Thymus (tissue), 11 donors: ENCODE measurements at regions not wholly inside any gene's neighbourhood (a gene's known extent, or its start where the extent isn't known, plus 50 kb on each side); places are given as distances from the start of the nearest gene placed in this dataset.

Experiments
- DNase-seq, 9 donors: peaks; one replicate each; pipeline ENCODE4 v3.0.0-alpha.2; 2013; ENCODE audit warnings: low spot score in 9 of 9, low read depth in 6 of 9, missing footprints in 1 of 9
- H3K27ac ChIP-seq, 2 donors: one replicate each; pipeline ENCODE4 v1.5.1; 2013; ENCODE audit warnings: control low read depth in 1 of 2, low read depth in 1 of 2, low read length in 1 of 2, mild to moderate bottlenecking in 1 of 2, moderate library complexity in 1 of 2
- H3K27me3 ChIP-seq, 2 donors: one replicate each; pipeline ENCODE4 v1.5.1; 2013; ENCODE audit warnings: low read length in 1 of 2; ENCODE audit not compliant: control insufficient read depth in 2 of 2, insufficient read depth in 1 of 2
- H3K36me3 ChIP-seq, 2 donors: one replicate each; pipeline ENCODE4 v1.5.1; 2013; ENCODE audit warnings: low read length in 1 of 2, mild to moderate bottlenecking in 1 of 2, moderate library complexity in 1 of 2; ENCODE audit not compliant: control insufficient read depth in 2 of 2, insufficient read depth in 2 of 2
- H3K4me1 ChIP-seq, 2 donors: one replicate each; pipeline ENCODE4 v1.5.1; 2013; ENCODE audit warnings: low read length in 2 of 2; ENCODE audit not compliant: control insufficient read depth in 2 of 2, insufficient read depth in 2 of 2
- H3K4me3 ChIP-seq, 2 donors: one replicate each; pipeline ENCODE4 v1.5.1; 2013; ENCODE audit warnings: low read length in 2 of 2, control low read depth in 1 of 2, mild to moderate bottlenecking in 1 of 2
- H3K9me3 ChIP-seq, 2 donors: one replicate each; pipeline ENCODE4 v1.5.1; 2013; ENCODE audit warnings: low read length in 1 of 2, mild to moderate bottlenecking in 1 of 2; ENCODE audit not compliant: control insufficient read depth in 2 of 2, insufficient read depth in 1 of 2
- WGBS: extraction: QIAGEN DNeasy Blood & Tissue Kit; methylation state at CpG from one replicate; pipeline ENCODE4 v1.1.7; 2013; 5-methylcytosine and 5-hydroxymethylcytosine counted together
- donor health status: healthy.

DNA sequence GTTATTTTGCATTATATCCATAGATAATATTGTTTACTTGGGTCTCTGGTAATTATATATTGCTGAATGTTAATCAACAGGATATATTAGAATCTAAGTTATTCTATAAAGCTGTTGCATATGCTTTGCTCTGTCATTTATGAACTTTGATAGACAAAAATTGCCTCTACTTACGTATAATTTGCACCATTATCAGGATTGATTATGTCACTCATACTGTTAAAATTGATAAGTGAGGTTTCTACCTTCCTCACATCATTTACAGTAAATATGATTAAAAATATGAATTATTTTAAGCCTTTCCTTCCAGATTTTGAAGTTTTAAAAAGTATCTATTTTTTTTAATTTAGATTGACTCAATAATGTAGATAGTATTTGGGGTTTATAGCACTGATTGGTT, 1540.4 kb upstream of the PRMT6 start:
- no peak overlapping the region for H3K27ac ChIP-seq
- no peaks in the 10 kb centered on the region for H3K36me3 ChIP-seq
- no peak for DNase-seq
- H3K9me3 ChIP-seq, result no peaks in the 10 kb centered on the region
- H3K4me1 ChIP-seq, result no peaks in the 10 kb centered on the region
- no peaks in the 10 kb centered on the region for H3K27me3 ChIP-seq
- WGBS, result 44% methylated on average over 1 of the region's 1 CpG
- H3K4me3 ChIP-seq, result no peak overlapping the region

DNA sequence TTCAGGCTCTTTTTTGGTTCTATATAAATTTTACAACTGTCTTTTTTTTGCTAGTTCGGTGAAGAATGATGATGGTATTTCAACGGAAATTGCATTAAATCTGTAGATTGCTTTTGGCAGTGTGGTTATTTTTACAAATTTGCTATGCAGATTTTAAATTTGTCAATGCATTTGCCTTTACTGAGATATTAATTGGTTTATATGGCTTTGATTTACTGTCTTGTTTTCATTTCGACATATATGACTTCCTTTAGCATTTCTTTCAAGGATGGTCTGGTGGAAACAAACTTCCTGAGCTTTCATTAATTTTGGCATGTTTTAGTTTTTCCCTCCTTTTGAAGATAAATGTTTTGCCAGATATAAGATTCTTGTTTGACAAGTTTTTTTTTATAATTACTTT, 1522.5 kb upstream of the PRMT6 start:
- H3K27ac ChIP-seq, result no peak overlapping the region
- H3K4me1 ChIP-seq, result no peaks in the 10 kb centered on the region
- H3K27me3 ChIP-seq, result no peaks in the 10 kb centered on the region
- DNase-seq, result no peak
- H3K9me3 ChIP-seq, result no peaks in the 10 kb centered on the region
- H3K4me3 ChIP-seq, result no peak overlapping the region
- H3K36me3 ChIP-seq, result no peaks in the 10 kb centered on the region
- 87% methylated on average over 3 of the region's 3 CpGs for WGBS

DNA sequence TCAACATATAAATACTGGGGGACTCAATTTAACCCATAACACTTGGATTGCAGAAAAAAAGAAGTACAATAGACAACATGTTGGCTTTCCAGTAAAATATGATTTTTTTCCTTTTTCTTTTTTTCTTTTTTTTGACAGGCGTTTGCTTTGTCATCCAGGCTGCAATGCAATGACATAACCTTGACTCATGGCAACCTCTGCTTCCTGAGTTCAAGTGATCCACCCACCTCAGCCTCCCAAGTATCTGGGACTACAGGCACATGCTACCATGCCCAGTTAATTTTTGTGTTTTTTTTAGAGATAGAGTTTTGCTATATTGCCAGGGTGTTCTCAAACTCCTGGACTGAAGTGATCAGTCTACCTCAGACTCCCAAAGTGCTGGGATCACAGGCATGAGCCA, 1512.0 kb upstream of the PRMT6 start:
- H3K4me1 ChIP-seq, result no peaks in the 10 kb centered on the region
- no peaks in the 10 kb centered on the region for H3K36me3 ChIP-seq
- WGBS, result 83% methylated on average over 1 of the region's 1 CpG
- no peaks in the 10 kb centered on the region for H3K27me3 ChIP-seq
- no peak overlapping the region for H3K27ac ChIP-seq
- no peak overlapping the region for H3K4me3 ChIP-seq
- H3K9me3 ChIP-seq, result peaks cover 2 to 3% of the 10 kb centered on the region in 2 donors
- DNase-seq, result no peak

DNA sequence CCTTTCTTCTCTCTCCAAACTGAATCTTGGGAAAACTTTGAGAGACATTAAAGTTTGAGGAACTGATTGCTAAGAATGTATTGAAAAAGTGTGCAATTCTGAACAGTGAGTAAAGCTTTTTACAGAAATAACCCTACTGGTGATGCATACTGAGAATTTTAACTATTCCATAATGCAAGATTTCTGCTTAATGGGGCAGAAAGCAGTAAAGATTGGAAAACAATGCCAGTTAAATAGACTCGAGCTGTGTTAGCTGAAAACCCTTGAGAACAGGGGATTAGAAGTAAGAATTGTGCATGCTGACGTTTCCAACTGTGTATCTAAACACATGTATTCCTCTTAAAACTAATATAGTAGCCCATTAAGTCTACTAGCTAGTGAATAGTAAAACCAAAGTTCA, 1500.2 kb upstream of the PRMT6 start:
- H3K9me3 ChIP-seq, result no peaks in the 10 kb centered on the region
- no peaks in the 10 kb centered on the region for H3K27me3 ChIP-seq
- no peaks in the 10 kb centered on the region for H3K4me1 ChIP-seq
- 74% methylated on average over 2 of the region's 2 CpGs for WGBS
- H3K27ac ChIP-seq, result no peak overlapping the region
- H3K36me3 ChIP-seq, result no peaks in the 10 kb centered on the region
- DNase-seq, result no peak
- H3K4me3 ChIP-seq, result no peak overlapping the region

DNA sequence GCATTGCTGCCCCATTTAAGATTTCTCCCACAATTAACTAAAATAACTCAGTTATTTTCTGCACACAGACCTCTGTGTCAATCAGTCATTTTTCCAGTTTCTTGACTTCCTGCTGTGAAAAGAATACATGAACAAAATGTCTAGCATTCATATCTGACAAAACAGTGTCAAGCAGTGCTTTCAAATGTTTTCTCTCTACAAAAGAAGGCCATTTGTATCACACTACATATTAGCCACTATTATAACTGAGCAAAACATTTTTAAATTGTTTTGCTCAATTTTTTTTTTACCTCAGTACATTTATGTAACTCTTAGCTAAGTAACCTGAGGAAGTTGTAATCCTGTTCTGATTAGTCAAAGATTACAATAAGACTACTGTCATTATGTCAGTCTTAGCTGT, 1498.5 kb upstream of the PRMT6 start:
- DNase-seq, result no peak
- Histone ChIP-seq H3K27me3 (no peaks in the 10 kb centered on the region), H3K27ac (no peak overlapping the region), H3K4me1 (no peaks in the 10 kb centered on the region), H3K9me3 (no peaks in the 10 kb centered on the region), H3K36me3 (no peaks in the 10 kb centered on the region), H3K4me3 (no peak overlapping the region)

DNA sequence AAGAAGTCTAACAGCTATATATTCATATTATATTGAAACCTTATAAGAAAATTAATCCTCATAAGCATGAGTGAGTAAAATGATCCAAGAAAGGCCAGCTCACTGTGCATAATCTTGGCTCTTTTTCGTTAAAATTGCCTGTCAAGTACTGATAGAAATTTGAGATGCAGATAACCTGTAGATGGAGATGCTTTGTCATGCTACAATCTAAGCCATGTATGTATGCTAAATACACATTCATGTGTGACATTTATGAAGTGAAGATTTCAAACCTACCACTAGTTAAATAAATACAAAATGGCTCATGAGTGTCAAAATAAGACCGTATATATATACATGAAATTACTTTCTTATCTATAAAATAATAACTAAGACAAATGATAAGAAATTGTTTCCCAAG, 1491.5 kb upstream of the PRMT6 start:
- WGBS, result 48% methylated on average over 2 of the region's 2 CpGs
- H3K4me1 ChIP-seq, result no peaks in the 10 kb centered on the region
- H3K4me3 ChIP-seq, result no peak overlapping the region
- no peak for DNase-seq
- H3K27me3 ChIP-seq, result no peaks in the 10 kb centered on the region
- H3K27ac ChIP-seq, result no peak overlapping the region
- H3K9me3 ChIP-seq, result no peaks in the 10 kb centered on the region
- H3K36me3 ChIP-seq, result no peaks in the 10 kb centered on the region

DNA sequence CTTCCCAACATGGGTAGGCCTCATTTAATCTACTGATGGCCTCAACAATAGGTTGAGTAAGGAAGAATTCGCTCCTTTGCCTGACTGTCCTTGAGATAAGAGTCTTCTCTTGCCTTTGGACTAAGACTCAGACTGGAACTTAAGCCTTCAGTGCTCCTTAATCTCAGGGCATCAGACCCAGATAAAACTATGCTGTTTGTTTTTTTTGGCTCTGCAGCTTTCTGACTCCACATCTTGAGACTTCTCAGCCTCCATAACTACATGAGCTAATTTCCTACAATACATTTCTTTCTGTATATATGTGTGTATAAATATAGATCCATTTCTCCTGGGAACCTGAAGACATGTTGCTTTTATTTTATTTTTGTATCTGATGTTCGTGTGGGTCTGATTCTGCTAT, 1470.7 kb upstream of the PRMT6 start:
- H3K4me3 ChIP-seq, result no peak overlapping the region
- H3K36me3 ChIP-seq, result no peaks in the 10 kb centered on the region
- H3K27ac ChIP-seq, result no peak overlapping the region
- H3K4me1 ChIP-seq, result no peaks in the 10 kb centered on the region
- no peak for DNase-seq
- H3K9me3 ChIP-seq, result no peaks in the 10 kb centered on the region
- 71% methylated on average over 2 of the region's 2 CpGs for WGBS
- no peaks in the 10 kb centered on the region for H3K27me3 ChIP-seq

DNA sequence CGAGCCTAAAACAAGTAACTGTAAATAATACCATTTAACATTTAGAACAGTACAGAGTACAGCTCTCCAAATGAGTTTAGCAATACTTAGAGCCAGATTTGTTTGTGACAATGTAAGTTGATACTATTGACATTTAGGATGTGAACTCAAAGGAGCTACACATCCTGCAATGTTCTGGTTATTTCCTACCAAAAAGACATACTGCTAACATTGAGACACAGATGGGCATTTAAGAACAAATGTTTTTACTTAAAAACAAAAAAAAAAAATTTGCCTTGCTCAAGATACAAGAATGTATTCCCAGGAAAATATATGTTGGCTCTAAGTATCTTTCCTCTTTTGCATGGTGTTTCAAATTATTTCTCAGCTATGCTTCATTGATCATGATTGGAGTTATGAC, 1464.8 kb upstream of the PRMT6 start:
- no peaks in the 10 kb centered on the region for H3K4me1 ChIP-seq
- DNase-seq, result no peak
- H3K27me3 ChIP-seq, result no peaks in the 10 kb centered on the region
- 60% methylated on average over 1 of the region's 1 CpG for WGBS
- H3K4me3 ChIP-seq, result no peak overlapping the region
- no peak overlapping the region for H3K27ac ChIP-seq
- H3K9me3 ChIP-seq, result no peaks in the 10 kb centered on the region
- no peaks in the 10 kb centered on the region for H3K36me3 ChIP-seq

DNA sequence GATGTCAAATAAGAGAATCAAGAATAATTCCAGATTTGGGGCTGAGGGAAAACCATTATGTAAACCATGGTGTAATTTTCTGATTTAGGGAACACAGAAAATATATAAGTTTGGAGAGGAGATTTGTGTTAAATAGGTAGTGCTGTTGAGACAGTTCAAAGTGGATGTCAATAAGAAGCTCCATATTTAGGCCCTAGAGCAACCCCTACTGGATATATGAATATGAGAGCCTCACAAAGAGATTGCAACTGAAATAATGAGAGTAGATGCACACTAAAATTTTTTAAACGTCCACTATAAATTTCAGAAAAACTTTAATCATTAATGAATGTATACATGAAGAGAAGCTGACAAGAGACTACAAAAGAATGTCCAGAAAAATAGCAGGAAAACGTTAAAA, 1447.8 kb upstream of the PRMT6 start:
- Histone ChIP-seq H3K27ac (no peak overlapping the region), H3K4me1 (no peaks in the 10 kb centered on the region), H3K27me3 (no peaks in the 10 kb centered on the region), H3K9me3 (no peaks in the 10 kb centered on the region), H3K36me3 (no peaks in the 10 kb centered on the region), H3K4me3 (no peak overlapping the region)
- 62% methylated on average over 2 of the region's 2 CpGs for WGBS
- no peak for DNase-seq

DNA sequence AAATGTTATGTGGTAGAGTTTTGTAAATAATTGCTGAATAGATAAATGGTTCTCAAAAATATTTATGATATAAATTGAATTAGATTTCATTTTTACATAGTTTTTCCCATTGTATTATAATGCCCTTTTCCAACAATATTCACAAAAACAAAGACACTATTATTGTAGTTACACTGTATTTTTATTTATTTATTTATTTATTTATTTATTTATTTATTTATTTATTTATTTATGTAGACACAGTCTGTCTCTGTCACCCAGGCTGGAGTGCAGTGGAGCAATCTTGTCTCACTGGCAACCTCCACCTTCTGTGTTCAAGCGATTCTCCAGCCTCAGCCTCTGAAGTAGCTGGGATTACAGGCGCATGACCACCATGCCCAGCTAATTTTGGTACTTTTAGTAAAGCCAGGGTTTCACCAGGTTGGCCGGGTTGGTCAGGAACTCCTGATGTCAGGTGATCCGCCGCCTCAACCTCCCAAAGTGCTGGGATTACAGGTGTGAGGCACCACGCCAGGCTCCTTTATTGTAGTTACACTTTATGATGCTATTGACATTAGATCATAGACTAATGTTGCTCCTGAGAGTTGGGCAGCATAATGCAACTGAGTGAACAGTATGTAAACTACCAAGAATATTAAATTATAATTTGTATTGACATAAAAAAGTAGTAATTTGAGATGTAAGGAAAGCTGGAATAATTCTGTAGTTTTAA, 1430.0 kb upstream of the PRMT6 start:
- no peak overlapping the region for H3K27ac ChIP-seq
- H3K27me3 ChIP-seq, result no peaks in the 10 kb centered on the region
- H3K4me1 ChIP-seq, result no peaks in the 10 kb centered on the region
- H3K9me3 ChIP-seq, result peaks cover 0 to 4% of the 10 kb centered on the region in 2 donors
- no peak for DNase-seq
- 84% methylated on average over 6 of the region's 6 CpGs for whole genome bisulfite sequencing
- no peaks in the 10 kb centered on the region for H3K36me3 ChIP-seq
- H3K4me3 ChIP-seq, result no peak overlapping the region
